ENCODE measurements at regions not wholly inside any gene's neighbourhood (a gene's known extent, or its start where the extent isn't known, plus 50 kb on each side); places are given as distances from the start of the nearest gene placed in this dataset.
A peak's percentile ranks its signal among the peaks of the same experiment; 100 is the strongest.

DNA sequence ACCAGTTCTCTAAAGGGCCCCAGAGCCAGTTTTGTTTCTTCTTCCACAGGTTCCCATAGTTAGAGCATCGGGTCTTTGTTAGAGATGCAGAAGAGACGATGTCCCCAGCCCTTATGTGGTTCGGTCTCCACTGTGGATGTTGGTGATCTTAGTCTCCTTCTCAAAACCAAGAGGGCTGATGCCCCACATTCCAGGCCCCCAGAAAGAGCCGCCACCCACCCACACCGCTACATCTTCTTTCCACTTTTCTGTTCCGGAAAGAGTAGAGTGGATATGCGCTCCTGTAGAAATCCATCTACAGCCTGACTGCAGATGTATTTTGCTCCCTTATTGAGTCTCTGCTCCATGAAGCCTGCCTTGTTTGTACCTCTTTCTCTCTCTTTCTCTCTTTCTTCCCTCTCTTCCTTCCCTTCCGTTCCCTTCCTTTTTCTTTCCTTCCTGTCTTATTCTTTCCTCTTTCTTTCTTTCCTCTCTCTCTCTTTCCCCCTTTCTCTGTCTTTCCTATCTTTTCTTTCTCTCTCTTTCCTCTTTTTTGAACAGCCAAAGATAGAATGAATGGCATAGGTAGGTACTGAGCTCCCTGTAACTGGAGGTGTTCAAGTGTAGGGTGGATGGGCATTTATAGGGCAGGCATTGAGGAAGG lies 224.3 kb downstream of the SEC14L1 start:
- DNase-seq (ENCODE audit: low spot score): no peak

DNA sequence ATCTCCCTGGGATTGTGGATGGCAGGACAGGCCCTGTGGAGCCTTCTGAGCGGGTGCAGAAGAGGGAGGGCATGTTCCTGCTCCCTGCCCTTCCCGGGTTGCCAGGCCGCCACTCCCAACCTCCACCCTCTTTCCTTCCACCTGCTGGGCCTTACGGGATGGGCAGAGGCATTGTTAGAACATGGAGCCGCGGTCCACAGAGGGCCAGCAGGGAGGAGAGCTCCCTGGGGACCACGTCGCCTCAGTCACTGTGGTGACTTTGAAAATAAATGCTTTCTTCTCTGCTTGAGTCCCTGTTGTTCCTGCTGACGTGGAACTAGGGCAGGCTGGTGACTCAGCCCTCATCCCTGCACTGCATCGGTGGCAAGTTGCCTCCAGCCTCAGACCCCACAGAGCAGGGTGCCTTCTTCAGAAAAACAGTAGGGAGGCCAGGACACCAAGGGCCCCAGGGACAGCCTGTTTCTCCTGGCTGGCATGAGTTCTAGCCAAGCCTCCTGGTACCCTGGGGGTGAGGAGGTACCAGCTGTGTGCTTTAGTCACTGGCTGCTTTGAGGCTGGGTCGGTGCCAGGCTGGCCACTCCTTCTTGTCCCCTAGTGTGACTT lies 224.9 kb downstream of the SEC14L1 start:
- no peak for DNase-seq (ENCODE audit: low spot score)

DNA sequence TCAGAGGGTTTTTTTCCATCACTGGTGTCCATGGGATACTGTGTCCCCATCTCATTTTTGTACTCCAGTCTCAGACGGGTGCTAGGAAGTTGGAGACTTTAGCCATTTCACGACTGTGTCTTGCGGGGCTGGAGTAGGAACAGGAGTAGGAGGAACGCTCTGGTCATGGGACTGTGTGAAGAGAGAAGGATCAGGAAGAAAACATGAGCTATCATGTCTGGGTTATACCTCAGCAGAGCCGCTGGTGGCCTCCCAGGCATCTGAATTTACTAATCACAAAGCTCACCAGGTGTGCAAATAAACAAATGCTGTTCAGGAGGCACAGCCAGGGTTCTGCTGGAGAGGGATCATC lies 225.4 kb downstream of the SEC14L1 start:
- no peak for DNase-seq (ENCODE audit: low spot score)

DNA sequence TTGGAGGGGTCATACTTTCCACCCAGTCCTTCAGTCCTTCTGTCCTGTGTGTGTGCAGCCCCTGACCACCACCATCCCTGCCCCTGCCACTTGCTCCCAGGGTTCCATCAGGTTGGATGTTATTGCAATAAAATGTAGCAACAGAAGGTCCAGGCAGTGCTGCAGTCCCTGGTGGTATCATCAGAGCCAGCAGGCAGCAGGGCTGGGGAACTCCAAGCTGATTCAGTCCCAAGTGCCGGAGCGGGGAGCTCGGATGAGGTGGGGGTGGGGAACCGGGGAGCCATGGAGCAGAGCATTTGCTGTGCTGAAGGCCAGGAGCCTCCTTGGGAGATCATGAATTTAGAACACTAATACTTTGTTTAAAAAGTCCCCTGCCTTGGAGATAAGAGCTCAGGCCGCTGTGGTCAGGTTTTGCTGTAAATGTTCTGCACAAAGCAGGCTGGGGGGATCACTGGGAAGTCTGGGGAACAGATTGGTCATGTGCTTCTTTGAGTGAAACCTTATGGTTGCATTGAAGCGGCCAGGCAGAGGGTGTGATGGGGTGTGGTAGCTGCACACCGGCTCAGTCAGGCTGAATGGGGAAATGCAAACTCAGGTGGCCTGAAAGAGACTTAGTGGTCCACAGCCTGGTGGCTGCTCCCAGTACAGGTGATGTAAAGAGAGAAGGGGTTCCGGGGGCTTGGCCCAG lies 225.9 kb downstream of the SEC14L1 start:
- DNase-seq (ENCODE audit: low spot score): no peak

DNA sequence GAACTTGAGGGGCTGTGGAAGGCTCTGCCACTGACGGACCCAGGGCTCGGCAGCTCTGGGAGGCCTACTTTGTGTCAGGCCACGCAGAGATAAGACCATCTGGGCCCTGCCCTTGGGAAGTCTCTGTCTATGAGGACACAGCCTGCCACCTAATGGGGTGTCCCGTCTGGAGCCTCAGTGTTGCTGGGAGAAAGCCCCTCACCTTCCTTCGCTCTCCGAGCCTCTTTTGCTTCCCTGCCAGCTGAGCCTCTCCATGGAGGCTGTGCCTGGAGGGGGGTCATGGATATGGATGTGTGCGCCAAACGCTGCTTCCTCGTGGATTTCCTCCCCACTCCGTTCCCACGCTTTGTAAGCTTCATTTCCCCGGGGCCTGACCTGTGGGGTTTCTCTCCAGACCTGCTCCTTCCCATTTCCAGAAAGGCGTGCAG lies 228.8 kb downstream of the SEC14L1 start:
- DNase-seq (ENCODE audit: low spot score): no peak

DNA sequence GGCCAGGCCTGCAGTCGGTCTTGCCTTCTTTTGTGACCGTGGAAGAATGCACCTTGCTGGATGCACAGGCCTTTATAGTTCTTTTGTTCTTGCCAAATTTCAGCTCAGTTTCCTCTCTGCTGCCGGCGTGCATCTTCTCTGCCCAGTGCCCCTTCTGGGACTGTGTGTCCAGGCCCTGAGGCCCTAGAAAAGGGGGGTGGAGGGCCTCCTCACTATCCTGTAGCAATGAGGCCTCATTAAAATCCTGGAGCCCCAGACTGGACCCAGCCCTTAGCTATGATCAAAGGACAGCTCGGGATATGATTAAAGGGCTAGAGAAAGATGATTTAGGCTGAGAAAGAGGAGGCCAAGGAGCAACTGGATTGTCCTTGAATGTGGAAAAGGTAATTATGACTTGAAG lies 229.8 kb downstream of the SEC14L1 start:
- no peak for DNase-seq (ENCODE audit: low spot score)

DNA sequence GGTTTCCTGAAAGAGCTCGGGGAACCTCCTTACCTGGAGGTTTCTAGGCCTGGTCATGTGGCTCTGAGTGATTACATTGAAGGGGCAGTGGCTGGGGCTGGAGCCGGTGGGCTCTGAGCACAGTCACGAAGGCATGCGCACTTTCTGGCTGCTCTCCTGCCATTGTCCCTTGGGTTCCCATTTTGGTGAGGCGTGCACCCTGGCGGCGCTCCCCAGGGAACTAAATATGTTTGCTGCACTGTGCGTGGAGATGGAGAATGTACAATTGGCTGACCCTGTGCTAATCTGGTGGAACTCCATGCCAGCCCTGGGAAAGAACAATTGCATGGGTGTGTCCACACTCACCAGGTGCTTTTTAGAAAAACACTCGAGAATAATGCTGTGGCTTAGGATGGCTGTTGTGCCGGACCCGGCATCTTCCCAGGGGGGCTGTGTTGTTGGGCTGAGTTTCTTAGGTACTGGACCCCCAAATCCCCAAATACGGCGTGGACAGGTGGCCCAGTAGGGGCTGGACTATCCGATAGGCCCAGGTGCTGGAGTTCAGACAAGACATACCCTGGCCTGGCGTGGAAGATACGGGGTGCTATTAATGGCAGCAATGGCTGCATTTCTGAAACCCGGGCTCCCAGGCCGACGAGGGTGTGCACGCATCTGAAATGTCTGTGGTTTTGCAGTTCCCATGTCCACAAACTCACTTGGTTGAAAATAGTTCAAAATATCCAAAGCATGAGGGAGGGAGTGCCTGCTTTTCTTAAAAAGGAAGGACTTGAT lies 230.5 kb downstream of the SEC14L1 start:
- no peak for DNase-seq (ENCODE audit: low spot score)

DNA sequence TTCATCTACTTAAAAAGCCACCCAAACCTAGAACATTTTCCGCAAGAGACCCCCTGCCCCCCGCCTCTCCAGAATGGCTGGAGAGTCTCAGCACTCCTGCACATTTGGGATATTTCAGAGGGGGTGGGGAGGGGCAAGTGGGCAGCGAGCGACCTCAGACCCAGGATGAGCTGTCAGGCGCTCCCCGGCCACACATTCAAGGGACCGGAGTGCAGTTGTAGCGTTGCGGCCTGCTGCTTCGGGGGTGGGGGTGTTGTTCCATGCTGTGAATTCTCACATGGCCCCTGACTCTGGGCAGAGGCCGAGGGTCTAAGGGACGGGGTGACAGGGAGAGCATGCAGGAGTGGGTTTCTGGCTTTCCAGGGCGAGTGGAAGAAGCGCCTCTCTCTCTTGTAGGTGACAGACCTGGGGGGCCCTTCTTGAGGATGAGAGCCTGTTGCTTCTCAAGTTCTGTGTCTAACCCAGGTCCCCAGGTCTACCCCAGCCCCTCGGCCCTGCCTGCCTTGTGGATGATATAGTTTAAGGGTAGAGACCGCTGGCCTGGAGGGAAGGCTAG lies 231.2 kb downstream of the SEC14L1 start:
- DNase-seq (ENCODE audit: low spot score): no peak

DNA sequence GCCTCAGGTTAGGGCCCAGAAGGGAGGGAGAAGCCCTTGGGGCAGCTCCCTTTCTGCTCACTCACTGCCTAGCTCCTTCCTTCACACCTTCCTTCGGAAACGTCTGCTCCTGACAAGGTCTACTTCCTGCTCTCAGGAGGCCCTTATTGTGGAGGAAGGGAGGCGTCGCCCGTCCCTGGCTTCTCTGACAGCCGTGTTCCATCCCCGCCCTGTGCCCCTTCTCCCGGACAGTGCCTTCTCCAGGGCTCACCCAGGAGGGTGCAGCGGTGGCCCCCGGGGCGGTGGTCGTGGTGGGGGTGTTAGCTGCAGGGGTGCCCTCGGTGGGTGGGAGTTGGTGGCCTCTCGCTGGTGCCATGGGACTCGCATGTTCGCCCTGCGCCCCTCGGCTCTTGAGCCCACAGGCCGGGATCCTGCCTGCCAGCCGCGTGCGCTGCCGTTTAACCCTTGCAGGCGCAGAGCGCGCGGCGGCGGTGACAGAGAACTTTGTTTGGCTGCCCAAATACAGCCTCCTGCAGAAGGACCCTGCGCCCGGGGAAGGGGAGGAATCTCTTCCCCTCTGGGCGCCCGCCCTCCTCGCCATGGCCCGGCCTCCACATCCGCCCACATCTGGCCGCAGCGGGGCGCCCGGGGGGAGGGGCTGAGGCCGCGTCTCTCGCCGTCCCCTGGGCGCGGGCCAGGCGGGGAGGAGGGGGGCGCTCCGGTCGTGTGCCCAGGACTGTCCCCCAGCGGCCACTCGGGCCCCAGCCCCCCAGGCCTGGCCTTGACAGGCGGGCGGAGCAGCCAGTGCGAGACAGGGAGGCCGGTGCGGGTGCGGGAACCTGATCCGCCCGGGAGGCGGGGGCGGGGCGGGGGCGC lies 231.9 kb downstream of the SEC14L1 start:
- DNase-seq (ENCODE audit: low spot score): peak; percentile 55

DNA sequence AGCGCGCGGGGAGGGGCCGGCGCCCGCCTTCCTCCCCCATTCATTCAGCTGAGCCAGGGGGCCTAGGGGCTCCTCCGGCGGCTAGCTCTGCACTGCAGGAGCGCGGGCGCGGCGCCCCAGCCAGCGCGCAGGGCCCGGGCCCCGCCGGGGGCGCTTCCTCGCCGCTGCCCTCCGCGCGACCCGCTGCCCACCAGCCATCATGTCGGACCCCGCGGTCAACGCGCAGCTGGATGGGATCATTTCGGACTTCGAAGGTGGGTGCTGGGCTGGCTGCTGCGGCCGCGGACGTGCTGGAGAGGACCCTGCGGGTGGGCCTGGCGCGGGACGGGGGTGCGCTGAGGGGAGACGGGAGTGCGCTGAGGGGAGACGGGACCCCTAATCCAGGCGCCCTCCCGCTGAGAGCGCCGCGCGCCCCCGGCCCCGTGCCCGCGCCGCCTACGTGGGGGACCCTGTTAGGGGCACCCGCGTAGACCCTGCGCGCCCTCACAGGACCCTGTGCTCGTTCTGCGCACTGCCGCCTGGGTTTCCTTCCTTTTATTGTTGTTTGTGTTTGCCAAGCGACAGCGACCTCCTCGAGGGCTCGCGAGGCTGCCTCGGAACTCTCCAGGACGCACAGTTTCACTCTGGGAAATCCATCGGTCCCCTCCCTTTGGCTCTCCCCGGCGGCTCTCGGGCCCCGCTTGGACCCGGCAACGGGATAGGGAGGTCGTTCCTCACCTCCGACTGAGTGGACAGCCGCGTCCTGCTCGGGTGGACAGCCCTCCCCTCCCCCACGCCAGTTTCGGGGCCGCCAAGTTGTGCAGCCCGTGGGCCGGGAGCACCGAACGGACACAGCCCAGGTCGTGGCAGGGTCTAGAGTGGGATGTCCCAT lies 232.8 kb downstream of the SEC14L1 start:
- DNase-seq (ENCODE audit: low spot score): peak; percentile 44

DNA sequence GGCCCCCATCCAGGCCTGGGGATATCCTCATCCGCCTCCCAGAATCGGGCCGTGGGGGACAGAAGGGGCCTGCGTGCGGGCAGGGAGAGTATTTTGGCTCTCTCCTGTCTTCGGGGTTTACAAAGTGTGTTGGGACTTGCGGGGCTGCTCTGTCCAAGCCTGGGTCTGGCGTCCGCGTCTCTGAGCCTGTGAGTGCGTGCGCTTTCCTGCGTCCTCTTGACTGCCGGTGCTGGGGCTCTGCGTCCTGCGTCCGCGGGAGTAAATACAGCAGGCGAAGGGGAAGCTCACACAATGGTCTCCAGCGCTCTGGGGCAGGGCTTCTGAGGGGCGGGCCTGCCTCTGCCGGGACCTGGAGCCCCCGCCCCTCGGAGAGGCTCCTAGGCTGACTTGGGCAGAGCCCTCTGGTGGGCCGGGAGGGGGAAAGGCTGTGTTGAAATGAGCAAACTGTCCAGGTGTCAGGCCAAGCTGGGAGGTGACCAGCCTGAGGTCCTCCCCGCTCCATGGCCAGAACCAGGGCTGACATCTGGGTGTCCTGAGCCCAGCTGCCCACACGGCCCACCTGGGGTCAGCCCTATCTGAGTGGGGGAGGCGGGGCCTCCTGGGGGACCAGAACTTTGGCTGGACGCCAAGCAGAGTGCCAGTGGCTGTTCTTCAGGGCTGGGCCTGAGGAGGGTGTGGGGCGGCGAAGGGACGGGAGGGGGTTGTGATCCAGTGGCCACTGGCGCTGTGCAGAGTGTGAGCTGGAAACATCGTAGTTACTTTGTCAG lies 233.6 kb downstream of the SEC14L1 start:
- DNase-seq (ENCODE audit: low spot score): peak; percentile 72

DNA sequence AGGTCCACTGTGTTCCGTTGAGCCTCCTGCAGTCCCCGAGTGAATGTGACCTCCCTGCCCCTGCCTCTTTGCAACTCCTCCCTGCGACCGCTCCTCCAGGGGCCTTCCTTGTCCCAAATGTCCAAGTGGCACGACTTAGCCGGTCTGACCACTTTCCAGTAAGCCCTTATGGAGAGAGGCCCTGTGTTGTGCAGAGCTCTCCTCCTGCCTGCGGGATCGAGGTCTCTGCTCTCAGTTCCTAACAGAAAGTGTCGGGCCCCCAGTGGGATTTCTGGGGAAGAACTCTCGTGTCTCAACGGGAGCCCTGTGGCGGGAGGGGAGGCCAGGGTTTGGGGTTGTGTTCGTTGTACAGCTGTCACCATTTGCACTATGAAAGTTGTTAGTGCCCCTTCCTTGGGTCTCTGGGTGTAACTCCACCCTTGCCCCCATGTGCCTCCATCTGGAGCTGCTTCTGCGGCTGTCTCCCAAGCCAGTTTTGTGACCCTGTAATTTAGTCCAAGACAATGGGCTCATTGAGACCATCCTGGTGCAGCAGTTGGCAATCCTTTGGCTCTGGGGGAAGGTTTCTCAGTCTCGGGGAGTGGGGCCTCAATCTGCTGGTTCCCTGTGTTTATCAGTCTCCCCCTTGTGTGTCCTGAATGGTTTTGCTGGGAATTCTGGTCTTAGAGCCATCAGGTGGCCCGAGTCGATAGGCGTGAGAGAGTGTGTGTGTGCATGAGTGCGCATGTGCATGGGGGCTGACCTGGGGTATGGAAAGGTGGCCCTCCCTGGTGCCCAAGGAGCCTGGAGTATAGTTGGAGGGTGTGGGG lies 234.5 kb downstream of the SEC14L1 start:
- DNase-seq (ENCODE audit: low spot score): no peak

DNA sequence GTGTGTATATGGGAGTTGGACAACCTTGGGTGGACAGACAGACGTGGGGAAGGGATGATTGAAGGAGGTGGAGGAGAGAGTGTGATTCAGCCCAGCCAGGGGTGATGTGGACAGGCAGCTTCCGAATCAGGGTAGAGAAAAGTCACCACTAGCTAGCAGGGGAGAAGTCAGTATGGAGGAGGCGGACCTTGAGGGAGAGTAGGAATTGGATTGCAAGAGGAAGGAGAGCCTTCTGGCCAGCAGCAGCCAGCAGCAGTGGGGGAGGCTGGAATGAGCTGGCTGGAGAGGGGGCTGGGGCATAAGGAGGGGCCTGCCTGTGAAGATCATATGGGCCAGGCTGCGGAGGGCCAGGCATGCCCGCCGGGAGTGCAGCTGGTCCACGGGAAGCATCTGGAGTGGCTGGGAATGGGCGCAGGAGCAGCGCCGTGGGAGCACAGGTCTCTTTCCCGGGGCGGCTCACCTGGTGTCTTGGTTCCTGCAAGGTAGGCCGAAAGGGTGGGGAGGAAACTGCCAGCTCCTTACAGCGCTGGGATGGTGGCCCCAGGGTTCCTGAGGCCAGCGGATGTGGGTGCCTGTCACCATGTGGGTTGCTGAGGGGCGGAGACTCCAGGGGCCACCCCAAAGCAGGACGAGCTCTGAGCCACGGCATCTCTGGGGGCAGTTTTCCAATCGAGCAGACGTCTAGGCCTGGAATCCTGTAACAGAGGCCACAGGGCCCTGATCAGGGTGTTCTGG lies 235.3 kb downstream of the SEC14L1 start:
- peak; percentile 60 for DNase-seq (ENCODE audit: low spot score)

DNA sequence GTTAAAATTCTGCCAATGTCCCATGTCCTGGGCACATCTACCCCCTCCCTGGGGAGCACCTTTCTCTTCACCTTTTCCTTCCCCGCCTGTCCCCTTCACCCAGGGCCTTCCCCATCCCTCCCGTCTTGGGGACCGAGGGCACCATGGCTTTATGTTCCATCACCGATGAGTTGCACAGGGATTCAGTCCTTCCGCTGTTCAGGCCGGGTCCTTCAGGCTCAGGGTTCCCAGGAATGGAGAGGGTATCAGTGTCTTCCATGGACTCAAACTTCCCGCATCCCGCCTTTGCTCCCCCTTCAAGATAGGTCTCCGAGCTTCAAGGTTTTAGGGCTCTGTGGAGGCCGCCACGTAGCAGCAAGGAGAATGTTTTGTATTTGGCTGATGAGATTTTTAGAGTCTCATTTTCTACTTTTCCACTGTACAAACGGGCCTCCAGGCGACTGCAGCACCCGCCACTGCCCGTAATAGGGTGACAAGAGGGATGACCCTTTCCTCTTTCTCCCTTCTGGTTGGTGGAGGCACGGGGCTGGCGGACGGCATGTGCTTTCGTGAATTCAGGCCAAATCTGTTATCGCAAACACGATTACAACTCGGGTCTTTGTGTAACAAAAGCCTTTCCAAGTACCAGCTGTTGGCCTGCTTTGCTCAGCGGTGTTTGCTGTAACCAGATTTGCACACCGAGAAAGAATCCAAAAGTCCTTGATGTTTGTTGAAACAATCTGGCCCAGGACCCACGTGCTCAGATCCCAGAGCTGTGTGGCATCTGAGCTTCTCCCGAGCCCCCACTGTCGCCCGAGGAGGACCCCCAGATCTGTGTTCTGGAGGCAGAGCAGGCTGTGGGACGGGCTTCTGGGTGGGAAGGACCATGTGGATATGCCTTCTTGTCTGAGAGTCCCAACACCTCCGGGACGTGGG lies 236.3 kb downstream of the SEC14L1 start:
- no peak for DNase-seq (ENCODE audit: low spot score)

DNA sequence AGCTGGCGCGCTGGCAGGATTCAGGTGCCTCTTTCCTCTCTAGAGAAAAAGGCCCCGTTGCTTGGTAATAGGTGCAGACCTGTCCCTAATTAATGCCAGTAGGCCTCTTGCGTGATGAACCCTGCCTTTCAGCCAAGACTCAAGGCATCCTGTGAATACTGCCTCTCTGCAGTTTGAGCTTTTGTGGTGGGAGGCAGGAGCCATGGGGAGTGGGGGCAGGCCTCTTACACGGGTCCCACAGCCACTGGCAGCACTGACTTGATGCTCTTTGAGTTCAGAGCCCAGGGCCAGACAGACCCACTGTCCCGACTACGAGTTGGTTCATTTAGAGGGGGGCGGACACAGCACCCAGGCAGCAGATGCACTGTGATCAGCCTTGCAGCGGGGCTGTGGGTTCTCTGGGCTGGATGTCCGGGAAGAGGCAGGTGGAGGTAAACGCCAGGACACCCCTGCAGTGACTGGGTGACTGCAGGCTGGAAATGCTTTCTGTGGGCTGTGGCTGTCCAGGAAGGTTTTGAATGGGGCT lies 237.0 kb downstream of the SEC14L1 start:
- DNase-seq (ENCODE audit: low spot score): no peak

DNA sequence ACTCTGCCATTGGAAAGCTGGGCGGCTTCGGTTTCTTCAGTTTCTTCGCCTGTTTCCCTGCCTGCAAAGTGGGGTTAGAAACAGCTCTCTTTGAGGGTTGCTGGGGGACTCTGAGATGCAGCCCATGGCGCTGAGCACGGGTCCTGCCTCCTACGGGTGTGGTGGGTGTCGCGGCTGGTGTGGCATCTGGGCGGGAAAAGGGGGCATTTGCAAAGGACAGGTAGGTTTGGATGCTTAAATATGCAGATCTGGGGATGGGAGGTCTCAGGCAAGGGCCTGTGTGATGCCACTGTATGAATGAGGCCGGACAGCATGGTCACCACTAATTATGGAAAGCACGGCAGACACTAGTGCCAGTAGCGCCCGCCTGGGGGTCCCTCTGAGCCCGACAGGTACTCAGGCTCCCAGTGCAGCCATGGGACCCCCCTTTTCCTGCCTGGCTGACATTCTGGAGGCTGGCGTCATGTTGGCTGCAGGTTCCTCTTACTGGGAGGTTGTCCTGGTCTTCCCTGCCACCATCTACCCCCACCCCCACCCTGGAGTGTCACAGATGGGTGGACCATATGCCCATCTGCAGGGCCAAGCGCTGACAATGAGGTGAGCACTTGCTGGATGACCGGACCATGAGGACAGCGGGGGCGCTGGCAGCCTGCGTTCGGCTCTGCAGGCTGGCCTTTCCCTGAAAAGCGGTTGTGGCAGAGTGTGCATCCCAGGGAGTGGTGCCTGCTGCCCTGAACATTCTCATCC lies 237.7 kb downstream of the SEC14L1 start:
- no peak for DNase-seq (ENCODE audit: low spot score)
